DMS 273 treated with DMSO at 0.1 percent for 48 hours (cell line): ENCODE measurements at regions not wholly inside any gene's neighbourhood (a gene's known extent, or its start where the extent isn't known, plus 50 kb on each side); places are given as distances from the start of the nearest gene placed in this dataset.

Source experiments
- DNase-seq: peaks from one replicate; lab custom pipeline; 2025; lab: John Stamatoyannopoulos, UW

DNA sequence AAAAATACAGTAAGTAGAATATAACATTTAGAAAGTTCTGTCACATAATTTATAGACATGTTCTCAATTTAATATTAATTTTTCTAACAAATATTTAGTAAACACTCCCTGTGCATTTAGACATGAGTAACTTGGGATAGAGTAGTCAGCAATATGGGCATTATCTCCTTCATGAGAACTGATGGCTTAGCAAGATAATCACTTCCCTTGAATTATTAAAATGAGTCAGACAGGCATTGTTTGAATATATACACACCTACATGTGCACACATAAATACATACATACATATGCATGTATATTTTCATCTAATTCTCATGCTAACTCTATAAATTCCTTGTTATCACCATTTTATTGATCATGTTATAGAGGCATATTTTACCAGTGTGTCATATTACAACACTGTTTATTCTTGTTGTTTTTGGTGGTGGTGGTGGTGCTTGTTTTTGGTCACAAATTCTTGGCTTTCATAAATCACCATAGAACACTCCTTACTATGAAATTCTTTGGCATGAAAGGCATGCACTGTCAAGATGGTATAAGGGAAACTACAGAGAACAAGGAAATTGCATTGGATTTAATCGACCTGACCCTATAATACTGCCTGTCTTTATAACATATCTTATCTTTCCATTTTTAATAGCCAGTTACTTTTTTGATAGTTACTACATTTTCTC is 434.5 kb upstream of the MANEA start:
- DNase-seq, result no peak

- peak; percentile 9 for DNase-seq
Measured at GRCh38 chr6:95143408-95144180, 433.7 kb upstream of the MANEA start.

DNA sequence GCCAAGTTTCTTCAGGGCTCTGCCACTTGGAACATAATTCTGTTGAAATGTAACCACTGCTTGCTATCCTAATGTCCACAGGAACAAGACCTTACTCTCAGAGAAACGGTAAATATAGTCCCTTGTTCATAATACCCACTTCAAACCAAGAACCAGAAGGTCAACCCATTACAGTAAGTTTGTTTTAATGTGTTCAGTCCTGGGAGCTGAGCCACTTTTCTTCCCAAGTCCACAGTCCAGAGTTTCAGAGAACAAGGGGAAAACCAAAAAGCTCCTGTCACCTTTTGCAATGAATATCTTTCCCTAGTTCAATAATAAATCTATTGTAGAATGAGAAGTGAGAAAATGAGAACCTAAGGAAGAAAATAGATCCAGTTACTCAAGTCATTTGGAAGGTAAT is 431.9 kb upstream of the MANEA start:
- DNase-seq, result no peak

DNA sequence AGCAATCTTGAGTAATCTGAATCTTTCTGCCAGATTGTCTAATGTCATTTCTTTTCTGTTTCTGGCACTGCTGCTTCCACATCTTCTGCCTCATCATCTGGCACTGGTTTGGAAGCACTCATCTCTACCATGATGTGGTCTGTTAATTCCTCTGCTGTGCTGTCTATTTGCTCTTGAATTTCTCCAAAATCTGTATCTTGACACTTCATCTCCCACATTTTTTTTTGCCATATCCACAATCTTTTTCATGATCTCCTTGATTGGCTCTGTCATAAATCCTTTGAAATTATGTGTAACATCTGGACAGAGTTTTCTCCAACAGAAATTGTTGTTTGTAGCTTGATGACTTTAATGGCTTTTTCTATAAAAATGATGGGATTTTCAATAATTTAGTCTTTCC is 417.8 kb upstream of the MANEA start:
- DNase-seq, result no peak

DNA sequence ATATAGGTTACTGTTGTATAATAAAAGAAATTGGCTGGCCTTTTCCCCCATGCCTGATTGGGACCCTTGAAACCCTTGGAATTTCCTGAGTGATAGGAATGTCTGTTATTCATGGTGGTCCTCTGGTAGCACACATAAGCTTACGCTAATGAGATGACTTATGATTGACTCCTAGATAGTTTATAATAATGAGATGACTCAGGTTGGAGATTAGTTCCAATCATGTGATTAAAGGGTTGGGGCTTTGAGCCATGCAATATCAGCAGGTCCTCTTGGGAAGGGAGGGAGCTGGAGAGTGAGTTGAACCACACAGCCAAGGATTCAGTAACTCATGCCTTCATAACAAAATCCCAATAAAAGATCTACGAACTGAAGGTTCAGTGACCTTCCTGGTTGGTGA is 407.6 kb upstream of the MANEA start:
- DNase-seq, result no peak

- DNase-seq, result no peak
Measured at GRCh38 chr6:95175927-95176675, 401.2 kb upstream of the MANEA start.

DNA sequence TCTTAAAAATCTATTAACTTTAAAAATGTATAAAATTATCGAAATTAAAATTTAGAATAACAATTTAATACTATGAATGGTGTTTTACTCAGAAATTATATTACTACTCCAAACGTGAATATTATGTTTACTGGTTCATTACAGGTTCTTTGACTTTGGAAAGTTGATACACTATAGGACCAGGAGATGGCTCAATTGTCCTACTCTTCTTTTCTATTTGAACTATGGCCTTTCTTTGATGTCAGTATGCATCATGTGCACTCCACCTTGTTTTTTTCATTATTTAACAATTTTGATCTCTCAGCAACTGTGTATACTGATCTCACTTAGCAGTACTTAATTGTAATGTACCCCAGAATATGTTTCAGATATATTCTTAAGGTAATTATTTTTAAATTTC is 391.5 kb upstream of the MANEA start:
- no peak for DNase-seq

DNA sequence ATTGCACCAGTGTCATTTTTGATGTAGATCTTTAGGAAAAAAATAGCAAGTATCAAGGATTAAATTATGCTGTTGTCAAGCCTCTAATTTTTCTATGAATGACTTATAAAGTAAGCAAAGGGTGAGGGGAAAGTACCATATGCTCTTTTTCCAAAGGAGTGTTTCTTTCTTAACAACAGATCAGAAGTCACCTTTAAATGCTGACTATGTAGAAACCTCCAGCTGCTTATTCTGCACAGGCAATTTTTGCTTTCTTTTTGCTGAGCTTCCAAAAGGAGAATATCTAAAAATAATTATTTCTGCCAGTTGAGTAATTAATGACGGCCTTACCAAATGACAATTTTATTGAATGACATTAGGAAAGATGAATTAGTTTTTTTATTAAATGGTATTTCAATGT is 390.6 kb upstream of the MANEA start:
- DNase-seq, result no peak

- no peak for DNase-seq
Measured at GRCh38 chr6:95197590-95197989, 379.7 kb upstream of the MANEA start.

DNA sequence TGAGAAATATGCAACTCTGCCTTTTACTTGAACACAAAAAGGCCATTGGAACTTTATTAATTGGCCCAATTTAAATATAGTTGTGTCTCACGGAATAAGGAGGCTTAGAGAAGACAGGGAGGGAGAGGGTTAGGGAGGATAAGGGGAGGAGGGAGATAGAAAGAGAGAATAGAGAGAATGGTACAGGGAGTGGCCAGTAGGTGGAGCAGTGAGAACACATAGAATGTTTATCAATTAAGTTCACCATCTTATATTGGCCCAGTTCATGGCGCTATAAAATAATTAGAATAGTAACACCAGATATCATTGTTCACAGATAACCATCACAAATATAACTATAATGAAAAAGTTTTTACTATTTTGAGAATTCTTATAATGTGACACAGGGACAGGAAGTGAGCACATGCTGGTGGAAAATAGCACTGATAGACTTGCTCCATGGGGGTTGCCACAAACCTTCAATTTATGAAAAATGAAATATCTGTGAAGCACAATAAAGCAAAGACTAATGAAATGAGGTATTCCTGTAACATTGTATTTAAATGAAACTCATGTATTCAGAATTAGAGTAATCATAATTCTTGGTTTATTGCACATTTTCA is 374.1 kb upstream of the MANEA start:
- no peak for DNase-seq

DNA sequence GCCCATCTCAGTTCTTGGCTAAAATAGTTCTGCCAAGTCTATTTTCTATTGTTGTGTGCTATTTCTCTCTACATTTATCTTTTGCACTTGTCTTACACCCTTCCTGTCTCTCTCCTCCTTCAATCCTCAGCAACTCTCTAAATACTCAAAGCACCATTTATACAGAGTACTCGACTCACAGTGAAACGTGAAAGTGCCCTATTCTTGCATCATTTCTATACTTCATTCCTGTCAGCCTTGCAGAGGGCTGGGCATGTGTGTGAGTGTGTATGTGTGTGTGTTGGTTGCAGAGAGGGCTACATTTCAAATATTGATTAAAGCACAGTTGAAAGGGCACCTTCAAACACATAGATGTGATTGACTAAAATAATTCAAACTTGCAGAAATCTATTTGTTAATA is 373.2 kb upstream of the MANEA start:
- no peak for DNase-seq

- no peak for DNase-seq
Measured at GRCh38 chr6:95208621-95209020, 368.7 kb upstream of the MANEA start.

DNA sequence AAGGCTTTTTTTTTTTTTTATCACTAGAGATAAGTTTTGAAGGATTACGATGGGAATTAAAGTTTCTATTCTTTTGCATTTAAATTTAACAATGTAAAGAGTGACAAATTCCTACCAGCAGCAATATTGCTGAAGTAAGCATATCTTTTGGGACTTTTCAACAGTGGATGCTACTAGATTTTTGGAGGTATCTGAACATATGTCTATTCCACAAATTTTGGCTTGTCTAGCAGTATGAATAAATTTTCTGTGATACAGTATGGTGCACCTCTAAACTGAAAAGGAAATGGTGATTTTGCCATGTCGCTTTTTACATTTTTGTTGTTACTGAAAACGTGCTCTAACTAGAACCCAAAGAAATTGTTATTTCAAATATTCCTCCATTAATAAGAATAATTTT is 368.3 kb upstream of the MANEA start:
- DNase-seq, result no peak

DNA sequence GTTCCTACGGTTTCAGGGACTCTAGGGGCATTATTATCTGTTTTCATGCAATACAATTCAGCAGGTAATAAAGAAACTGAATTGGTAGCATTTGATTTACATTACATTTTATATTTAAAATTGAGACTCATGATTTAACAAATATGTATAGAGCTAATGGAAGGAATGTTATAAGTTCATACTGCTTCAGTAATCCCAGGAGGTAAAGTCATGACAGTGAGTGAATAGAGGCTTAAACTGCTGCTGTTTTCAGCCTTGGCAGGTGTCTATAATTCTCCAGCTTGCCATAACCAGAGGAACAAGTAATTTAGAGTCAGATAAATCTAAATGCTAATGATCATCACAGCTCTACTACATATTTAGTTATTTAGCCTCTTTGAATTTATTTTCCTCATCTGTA is 360.8 kb upstream of the MANEA start:
- no peak for DNase-seq

DNA sequence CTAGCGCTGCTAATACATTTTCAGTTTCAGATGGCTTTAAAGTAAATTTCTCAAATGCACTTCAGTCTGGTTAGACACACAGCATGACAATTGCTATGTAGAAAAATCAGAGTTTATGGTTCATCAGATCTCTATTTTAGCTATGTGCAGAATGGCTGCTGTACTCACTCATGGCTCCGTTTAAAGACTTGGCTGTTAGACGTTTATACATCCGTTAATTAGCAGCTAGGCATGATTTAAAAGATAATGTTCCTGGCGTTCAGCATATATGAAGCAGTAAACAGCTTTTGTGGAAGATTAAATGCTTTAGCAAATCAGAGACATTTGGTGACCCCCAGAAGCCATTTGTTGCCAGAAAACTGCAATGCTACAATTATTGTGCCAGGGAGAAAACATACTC is 350.0 kb upstream of the MANEA start:
- DNase-seq, result no peak

GRCh38 chr6:95228636-95229035 is 348.7 kb upstream of the MANEA start:
- no peak for DNase-seq

- DNase-seq, result no peak
Measured at GRCh38 chr6:95230071-95230740, 347.1 kb upstream of the MANEA start.

DNA sequence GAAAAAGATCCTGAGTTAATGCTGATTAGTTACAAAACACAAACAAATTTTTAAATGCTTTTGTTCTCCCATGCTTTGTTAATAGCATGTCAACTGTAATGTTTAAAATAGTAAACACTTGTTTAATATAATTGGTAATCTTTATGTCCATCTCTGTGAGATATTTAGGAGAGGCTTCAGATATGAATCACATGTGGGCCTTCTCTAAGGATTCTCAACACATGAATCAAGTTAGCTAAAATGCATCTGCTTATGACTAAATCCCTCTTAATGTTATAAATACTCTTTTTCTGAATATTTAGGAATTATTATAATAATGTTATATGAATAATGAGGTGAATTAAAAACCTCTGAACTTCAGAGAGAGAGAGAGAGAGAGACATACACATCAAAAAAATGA is 345.9 kb upstream of the MANEA start:
- DNase-seq, result no peak

DNA sequence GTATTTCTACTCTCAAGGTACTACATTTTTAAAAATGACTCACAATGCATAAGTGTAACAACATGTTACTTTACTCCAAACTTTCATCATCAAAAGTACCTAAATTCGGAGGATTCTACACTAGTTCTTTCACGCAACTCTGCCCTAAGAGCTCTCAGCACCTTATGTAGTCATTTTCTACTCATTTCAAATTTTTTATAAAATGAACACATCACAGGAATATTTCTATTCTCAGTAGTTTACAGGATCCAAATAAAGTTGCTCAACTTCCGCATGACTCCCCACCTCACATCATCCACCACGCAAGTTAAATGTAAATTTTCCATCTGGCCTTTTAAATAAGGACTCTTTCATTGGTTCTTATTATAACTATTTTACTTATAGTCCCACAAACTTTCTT is 344.9 kb upstream of the MANEA start:
- DNase-seq, result no peak

DNA sequence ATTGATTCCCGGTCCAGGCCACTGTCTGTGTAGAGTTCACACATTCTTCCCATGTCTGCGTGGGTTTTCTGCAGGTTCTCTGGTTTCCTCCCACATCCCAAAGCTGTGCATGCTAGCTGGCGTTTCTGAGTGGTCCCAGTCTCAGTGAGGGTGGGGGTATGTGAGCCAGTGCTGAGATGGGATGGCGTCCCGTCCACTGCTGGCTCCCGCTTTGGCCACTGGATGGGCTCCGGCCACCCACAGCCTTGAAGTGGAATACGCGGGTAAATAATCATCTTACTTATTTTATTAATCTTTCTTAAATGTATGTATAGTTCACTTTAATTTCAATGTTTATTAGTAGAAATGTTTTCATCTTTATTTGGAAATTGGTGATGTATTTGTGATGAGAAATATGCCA is 343.5 kb upstream of the MANEA start:
- DNase-seq, result no peak

- DNase-seq, result peak; percentile 43
Measured at GRCh38 chr6:95240514-95240913, 336.8 kb upstream of the MANEA start.

GRCh38 chr6:95242560-95242959 is 334.8 kb upstream of the MANEA start:
- no peak for DNase-seq
